H1 (cell line): ENCODE measurements at regions not wholly inside any gene's neighbourhood (a gene's known extent, or its start where the extent isn't known, plus 50 kb on each side); places are given as distances from the start of the nearest gene placed in this dataset.

Experiments
- CTCF ChIA-PET: fragments of 300-600 bp; sonication (Branson Sonifier 250); formaldehyde crosslinking; loops from one replicate; lab custom pipeline; 2021; ENCODE audit not compliant: partially characterized antibody; lab: Charles Lee
- POLR2A ChIA-PET: fragments of 300-600 bp; sonication (Branson Sonifier 250); formaldehyde crosslinking; loops from one replicate; lab custom pipeline; 2021; ENCODE audit warnings: inconsistent platforms; ENCODE audit not compliant: partially characterized antibody; lab: Charles Lee
- DNase-seq, 2 experiments: peaks; one replicate each; pipeline versions ENCODE4 v3.0.0 to v3.0.0-alpha.2; 2010 to 2022; ENCODE audit warnings: low spot score in 2 of 2, low read depth in 1 of 2, mixed read lengths in 1 of 2
- FAIRE-seq: peaks from 2 replicates; lab custom pipeline; 2011; peaks lifted over from hg19 to GRCh38; lab: Jason Lieb, UNC
- H2AFZ ChIP-seq: 2 replicates; pipeline ENCODE4 v1.8.1; 2012; ENCODE audit warnings: low read length, inconsistent platforms
- H2AK5ac ChIP-seq: 2 replicates; pipeline ENCODE4 v1.6.1; 2013; ENCODE audit warnings: low read depth, low read length
- H2BK120ac ChIP-seq: replicated peaks from 2 replicates; pipeline ENCODE3; 2013; ENCODE audit warnings: low read depth, low read length, inconsistent platforms
- H2BK12ac ChIP-seq: 2 replicates; pipeline ENCODE4 v1.6.1; 2013; ENCODE audit warnings: low read depth, low read length
- H2BK15ac ChIP-seq: 2 replicates; pipeline ENCODE4 v1.6.1; 2013; ENCODE audit warnings: low read length
- H2BK20ac ChIP-seq: 2 replicates; pipeline ENCODE4 v1.6.1; 2013; ENCODE audit warnings: low read length
- H2BK5ac ChIP-seq: 2 replicates; pipeline ENCODE4 v1.6.1; 2013; ENCODE audit warnings: low read depth, low read length
- H3K14ac ChIP-seq: 2 replicates; pipeline ENCODE4 v1.6.1; 2013; ENCODE audit warnings: inconsistent platforms; ENCODE audit not compliant: insufficient read length
- H3K18ac ChIP-seq: 2 replicates; pipeline ENCODE4 v1.6.1; 2013; ENCODE audit warnings: low read length; ENCODE audit errors: extremely low read depth
- H3K23ac ChIP-seq: 2 replicates; pipeline ENCODE4 v1.6.1; 2013; ENCODE audit warnings: inconsistent platforms; ENCODE audit not compliant: insufficient read length
- H3K23me2 ChIP-seq: 2 replicates; pipeline ENCODE4 v1.6.1; 2013; ENCODE audit warnings: low read depth, low read length
- H3K27ac ChIP-seq: 2 replicates; pipeline ENCODE4 v1.6.1; 2011; ENCODE audit warnings: low read depth, low read length, inconsistent platforms
- H3K27me3 ChIP-seq, 4 experiments: replicated peaks in 1 of 4; 1 replicate in 1 of 4; 2 replicates in 3 of 4; pipeline versions ENCODE4 v1.6.1 to v1.8.1; 2011 to 2013; ENCODE audit warnings: low read length in 3 of 4, mild to moderate bottlenecking in 3 of 4, inconsistent platforms in 2 of 4, mixed read lengths in 2 of 4, moderate library complexity in 1 of 4; ENCODE audit not compliant: control insufficient read depth in 3 of 4, insufficient read depth in 3 of 4; ENCODE audit errors: extremely low read depth in 1 of 4
- H3K36me3 ChIP-seq, 4 experiments: 2 replicates each; pipeline versions ENCODE4 v1.6.1 to v1.8.1; 2011 to 2013; ENCODE audit warnings: mild to moderate bottlenecking in 4 of 4, low read length in 3 of 4, moderate library complexity in 2 of 4, control low read depth in 1 of 4, inconsistent platforms in 1 of 4; ENCODE audit not compliant: insufficient read depth in 4 of 4, control insufficient read depth in 2 of 4
- H3K4ac ChIP-seq: replicated peaks from 2 replicates; pipeline ENCODE3; 2013; ENCODE audit warnings: low read length, low read depth, mixed read lengths, inconsistent platforms; ENCODE audit not compliant: insufficient read length
- H3K4me1 ChIP-seq, 4 experiments: replicated peaks in 1 of 4; 1 replicate in 1 of 4; 2 replicates in 3 of 4; pipeline versions ENCODE4 v1.6.1 to v1.8.1; 2011 to 2013; ENCODE audit warnings: low read length in 3 of 4, inconsistent platforms in 2 of 4, mixed read lengths in 1 of 4; ENCODE audit not compliant: insufficient read depth in 4 of 4, control insufficient read depth in 3 of 4
- H3K4me2 ChIP-seq, 2 experiments: 2 replicates each; pipeline versions ENCODE4 v1.6.1 to v1.8.1; 2011 to 2013; ENCODE audit warnings: low read depth in 2 of 2, low read length in 2 of 2, control low read depth in 1 of 2, inconsistent platforms in 1 of 2, mild to moderate bottlenecking in 1 of 2; ENCODE audit not compliant: insufficient read depth in 1 of 2
- H3K4me3 ChIP-seq, 4 experiments: fragments of 200-600, 300-600 bp in 1 of 4; sonication (generic), shearing (Covaris generic), sonication (Bioruptor Twin) in 1 of 4; 2 replicates each; pipeline versions ENCODE4 v1.5.1 to v1.8.1; 2011 to 2016; ENCODE audit warnings: low read length in 4 of 4, low read depth in 3 of 4, control low read depth in 2 of 4, inconsistent platforms in 2 of 4, mild to moderate bottlenecking in 2 of 4, mixed read lengths in 1 of 4, moderate library complexity in 1 of 4; ENCODE audit not compliant: insufficient read depth in 2 of 4; ENCODE audit errors: extremely low read depth in 1 of 4
- H3K56ac ChIP-seq: replicated peaks from 2 replicates; pipeline ENCODE3; 2013; ENCODE audit warnings: low read depth, mild to moderate bottlenecking, mixed read lengths, low read length, inconsistent platforms; ENCODE audit not compliant: insufficient read length
- H3K79me1 ChIP-seq: 2 replicates; pipeline ENCODE4 v1.6.1; 2013; ENCODE audit warnings: low read depth, low read length, control low read depth
- H3K79me2 ChIP-seq, 2 experiments: 2 replicates each; pipeline versions ENCODE4 v1.6.1 to v1.8.1; 2012 to 2013; ENCODE audit warnings: low read length in 2 of 2, mild to moderate bottlenecking in 2 of 2, inconsistent platforms in 1 of 2; ENCODE audit not compliant: insufficient read depth in 2 of 2, control insufficient read depth in 1 of 2
- H3K9ac ChIP-seq, 4 experiments: replicated peaks in 1 of 4; 1 replicate in 1 of 4; 2 replicates in 3 of 4; pipeline versions ENCODE4 v1.6.1 to v1.8.1; 2011 to 2013; ENCODE audit warnings: low read depth in 3 of 4, low read length in 3 of 4, control low read depth in 2 of 4, mild to moderate bottlenecking in 2 of 4, moderate library complexity in 2 of 4, inconsistent platforms in 1 of 4; ENCODE audit errors: extremely low read depth in 1 of 4
- H3K9me3 ChIP-seq, 2 experiments: 2 replicates each; pipeline versions ENCODE4 v1.6.1 to v1.8.1; 2012 to 2013; ENCODE audit warnings: mild to moderate bottlenecking in 2 of 2, moderate library complexity in 2 of 2, control low read depth in 1 of 2, inconsistent platforms in 1 of 2, low read depth in 1 of 2, low read length in 1 of 2, mixed read lengths in 1 of 2; ENCODE audit not compliant: insufficient read depth in 2 of 2
- H4K20me1 ChIP-seq, 2 experiments: replicated peaks in 1 of 2; 2 replicates each; pipeline versions ENCODE3 to v1.8.1; 2011 to 2013; ENCODE audit warnings: inconsistent platforms in 2 of 2, low read length in 2 of 2, mild to moderate bottlenecking in 1 of 2; ENCODE audit not compliant: insufficient read depth in 2 of 2, control insufficient read depth in 1 of 2
- H4K5ac ChIP-seq: 2 replicates; pipeline ENCODE4 v1.6.1; 2013; ENCODE audit warnings: low read length, low read depth, mixed read lengths, inconsistent platforms; ENCODE audit not compliant: insufficient read length
- H4K8ac ChIP-seq: 2 replicates; pipeline ENCODE4 v1.8.0; 2013; ENCODE audit warnings: mild to moderate bottlenecking, moderate library complexity, low read length, inconsistent platforms; ENCODE audit not compliant: insufficient read depth; ENCODE audit errors: extremely low read depth
- H4K91ac ChIP-seq: replicated peaks from 2 replicates; pipeline ENCODE3; 2013; ENCODE audit warnings: low read length, mixed read lengths, inconsistent platforms; ENCODE audit not compliant: insufficient read length
- WGBS, 2 experiments: shearing (Covaris generic) in 1 of 2; methylation state at CpG; one replicate each; pipeline versions ENCODE4 v1.1.6 to v1.1.7; 2013 to 2015; ENCODE audit warnings: low lambda C conversion rate in 2 of 2, mixed read lengths in 2 of 2, inconsistent platforms in 1 of 2, low coverage in 1 of 2, missing lambda C conversion rate in 1 of 2; ENCODE audit not compliant: insufficient replicate concordance in 2 of 2, insufficient coverage in 1 of 2, insufficient read length in 1 of 2; ENCODE audit errors: extremely low coverage in 1 of 2, missing lambda C conversion rate in 1 of 2; 5-methylcytosine and 5-hydroxymethylcytosine counted together

GRCh38 chr2:4964001-4964540, 728.1 kb upstream of the SOX11 start:
- Histone ChIP-seq H3K4ac (no peak overlapping the region), H3K4me1 (no peaks in the 10 kb centered on the region), H2BK20ac (no peak overlapping the region), H2BK15ac (no peak overlapping the region), H3K4me2 (no peak overlapping the region), H2AK5ac (no peak overlapping the region), H3K27me3 (no peaks in the 10 kb centered on the region), H3K27ac (no peak overlapping the region), H3K14ac (no peak overlapping the region), H3K9me3 (no peaks in the 10 kb centered on the region), H2BK120ac (no peak overlapping the region), H3K18ac (no peak overlapping the region), H3K56ac (no peak overlapping the region), H2BK12ac (no peak overlapping the region), H4K91ac (no peak overlapping the region), H2BK5ac (no peak overlapping the region), H3K79me1 (no peaks in the 10 kb centered on the region), H2AFZ (no peak overlapping the region), H3K9ac (no peak overlapping the region), H4K5ac (no peak overlapping the region), H3K23ac (no peak overlapping the region), H3K4me3 (no peak overlapping the region), H3K79me2 (no peaks in the 10 kb centered on the region), H4K8ac (no peak overlapping the region), H3K36me3 (no peaks in the 10 kb centered on the region), H3K23me2 (peaks cover 5% of the 10 kb centered on the region; the same call in 1 of the 2 replicates), H4K20me1 (peaks cover 0 to 5% of the 10 kb centered on the region in 2 experiments)
- ChIA-PET CTCF (no interaction called here), POLR2A (no interaction called here)
- 91% methylated on average over 13 of the region's 13 CpGs; no CpG with 5 or more reads in 1 of the 2 experiments for WGBS, 2 experiments
- DNase-seq (no peak), FAIRE-seq (no peak)
